Liver (tissue), 8 donors: ENCODE measurements at regions not wholly inside any gene's neighbourhood (a gene's known extent, or its start where the extent isn't known, plus 50 kb on each side); places are given as distances from the start of the nearest gene placed in this dataset.
"Not testable (repeated sequence)": the region's sequence is repeated elsewhere in the genome, so short reads cannot be mapped to it uniquely, and the experiment has no call there.

Experiments used
- DNase-seq: peaks from one replicate; pipeline ENCODE4 v3.0.0-alpha.2; 2017; ENCODE audit warnings: low spot score
- H3K27ac ChIP-seq, 2 donors: one replicate each; pipeline ENCODE4 v1.7.0; 2013; ENCODE audit warnings: inconsistent platforms in 2 of 2, low read length in 2 of 2, control low read depth in 1 of 2, low read depth in 1 of 2, mild to moderate bottlenecking in 1 of 2
- H3K27me3 ChIP-seq, 4 donors: one replicate each; pipeline versions ENCODE4 v1.6.1 to v1.7.0; 2013; ENCODE audit warnings: low read length in 3 of 4, inconsistent platforms in 1 of 4, mild to moderate bottlenecking in 1 of 4, moderate library complexity in 1 of 4; ENCODE audit not compliant: control insufficient read depth in 4 of 4, insufficient read depth in 4 of 4
- H3K36me3 ChIP-seq, 4 donors: one replicate each; pipeline versions ENCODE4 v1.6.1 to v1.7.0; 2013; ENCODE audit warnings: low read length in 3 of 4, mild to moderate bottlenecking in 3 of 4, low read depth in 1 of 4, moderate library complexity in 1 of 4; ENCODE audit not compliant: control insufficient read depth in 4 of 4, insufficient read depth in 3 of 4
- H3K4me1 ChIP-seq, 4 donors: one replicate each; pipeline versions ENCODE4 v1.6.1 to v1.7.0; 2013; ENCODE audit warnings: low read length in 3 of 4, mild to moderate bottlenecking in 3 of 4, moderate library complexity in 1 of 4; ENCODE audit not compliant: control insufficient read depth in 4 of 4, insufficient read depth in 4 of 4
- H3K4me3 ChIP-seq, 3 donors: one replicate each; pipeline versions ENCODE4 v1.6.1 to v1.7.0; 2013; ENCODE audit warnings: low read length in 3 of 3, control low read depth in 1 of 3, low read depth in 1 of 3, mild to moderate bottlenecking in 1 of 3
- H3K9ac ChIP-seq, 2 donors: one replicate each; pipeline ENCODE4 v1.7.0; 2013; ENCODE audit warnings: low read length in 2 of 2, mild to moderate bottlenecking in 2 of 2, moderate library complexity in 2 of 2, control low read depth in 1 of 2, low read depth in 1 of 2
- H3K9me3 ChIP-seq, 4 donors: one replicate each; pipeline versions ENCODE4 v1.6.1 to v1.7.0; 2013; ENCODE audit warnings: low read length in 3 of 4; ENCODE audit not compliant: control insufficient read depth in 4 of 4
- ATF3 ChIP-seq: IDR thresholded peaks from 2 replicates; pipeline ENCODE4 v1.6.1; 2016; ENCODE audit warnings: antibody characterized with exemption
- CTCF ChIP-seq: fragments of 150-350 bp; IDR thresholded peaks from 2 replicates; pipeline ENCODE4 v1.5.1; 2017; ENCODE audit warnings: improper control_type of control experiment, low read depth, low read length; ENCODE audit not compliant: missing input control
- EGR1 ChIP-seq, 2 donors: IDR thresholded peaks; 2 replicates each; pipeline ENCODE4 v1.6.1; 2016 to 2018; ENCODE audit warnings: antibody characterized with exemption in 2 of 2, low read depth in 2 of 2
- FOXA1 ChIP-seq: IDR thresholded peaks from 2 replicates; pipeline ENCODE4 v1.6.1; 2016; ENCODE audit warnings: antibody characterized with exemption
- FOXA2 ChIP-seq: IDR thresholded peaks from 2 replicates; pipeline ENCODE4 v1.6.1; 2016; ENCODE audit warnings: antibody characterized with exemption
- GABPA ChIP-seq, 2 donors: IDR thresholded peaks in 1 of 2; conservative IDR thresholded peaks in 1 of 2; 2 replicates each; pipeline ENCODE4 v1.6.1; 2016; ENCODE audit warnings: antibody characterized with exemption in 2 of 2, mild to moderate bottlenecking in 1 of 2, moderate library complexity in 1 of 2
- HNF4A ChIP-seq, 2 donors: conservative IDR thresholded peaks; 2 replicates each; pipeline ENCODE4 v1.6.1; 2016; ENCODE audit warnings: antibody characterized with exemption in 2 of 2, mild to moderate bottlenecking in 2 of 2
- HNF4G ChIP-seq: IDR thresholded peaks from 2 replicates; pipeline ENCODE4 v1.6.1; 2016; ENCODE audit warnings: antibody characterized with exemption
- JUND ChIP-seq, 2 donors: IDR thresholded peaks; 2 replicates each; pipeline ENCODE4 v1.6.1; 2016; ENCODE audit warnings: antibody characterized with exemption in 2 of 2
- NR2F2 ChIP-seq: IDR thresholded peaks from 2 replicates; pipeline ENCODE4 v1.6.1; 2016; ENCODE audit warnings: antibody characterized with exemption
- RAD21 ChIP-seq, 2 donors: IDR thresholded peaks; 2 replicates each; pipeline ENCODE4 v1.6.1; 2016; ENCODE audit warnings: antibody characterized with exemption in 2 of 2, mild to moderate bottlenecking in 2 of 2
- RXRA ChIP-seq, 2 donors: IDR thresholded peaks; 2 replicates each; pipeline ENCODE4 v1.6.1; 2017 to 2018; ENCODE audit warnings: antibody characterized with exemption in 2 of 2, mild to moderate bottlenecking in 1 of 2
- TAF1 ChIP-seq: conservative IDR thresholded peaks from 2 replicates; pipeline ENCODE4 v1.6.1; 2016; ENCODE audit warnings: antibody characterized with exemption, mild to moderate bottlenecking
- ZBTB33 ChIP-seq: IDR thresholded peaks from 2 replicates; pipeline ENCODE4 v1.6.1; 2016; ENCODE audit warnings: antibody characterized with exemption
- WGBS: extraction: QIAGEN DNeasy Blood & Tissue Kit; methylation state at CpG from one replicate; pipeline ENCODE4 v1.1.7; 2013; 5-methylcytosine and 5-hydroxymethylcytosine counted together
- TF ChIP-seq, protein P1 (sequence below): IDR thresholded peaks from 2 replicates; pipeline ENCODE4 v1.6.1; 2016; ENCODE audit warnings: antibody characterized with exemption
- TF ChIP-seq, protein P2 (sequence below): IDR thresholded peaks from 2 replicates; pipeline ENCODE4 v1.6.1; 2016; ENCODE audit warnings: antibody characterized with exemption, mild to moderate bottlenecking
- donor health status: healthy.
- donor health status: healthy.
- donor health status: healthy.
- donor health status: healthy.
- donor health status: healthy.

GRCh38 chr13:60244381-60244780, 80.7 kb upstream of the DIAPH3 start:
- H3K27ac ChIP-seq = no peak overlapping the region
- TF ChIP-seq, protein P1, sequence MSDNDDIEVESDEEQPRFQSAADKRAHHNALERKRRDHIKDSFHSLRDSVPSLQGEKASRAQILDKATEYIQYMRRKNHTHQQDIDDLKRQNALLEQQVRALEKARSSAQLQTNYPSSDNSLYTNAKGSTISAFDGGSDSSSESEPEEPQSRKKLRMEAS = no peak
- TF ChIP-seq ZBTB33 = no peak
- TF ChIP-seq RXRA (IDR thresholded peaks at IDR 0.05) = no peak
- TF ChIP-seq HNF4A (conservative IDR thresholded peaks at IDR 0.05) = no peak
- no peak for TF ChIP-seq HNF4G
- TF ChIP-seq JUND (IDR thresholded peaks at IDR 0.05) = no peak
- no peak for TF ChIP-seq EGR1 (IDR thresholded peaks at IDR 0.05; ENCODE audit: low read depth in 2 of 2)
- no peak for TF ChIP-seq GABPA (IDR thresholded peaks at IDR 0.05 in 1 of 2, conservative IDR thresholded peaks at IDR 0.05 in 1 of 2)
- no peak for TF ChIP-seq FOXA2
- TF ChIP-seq, protein P2, sequence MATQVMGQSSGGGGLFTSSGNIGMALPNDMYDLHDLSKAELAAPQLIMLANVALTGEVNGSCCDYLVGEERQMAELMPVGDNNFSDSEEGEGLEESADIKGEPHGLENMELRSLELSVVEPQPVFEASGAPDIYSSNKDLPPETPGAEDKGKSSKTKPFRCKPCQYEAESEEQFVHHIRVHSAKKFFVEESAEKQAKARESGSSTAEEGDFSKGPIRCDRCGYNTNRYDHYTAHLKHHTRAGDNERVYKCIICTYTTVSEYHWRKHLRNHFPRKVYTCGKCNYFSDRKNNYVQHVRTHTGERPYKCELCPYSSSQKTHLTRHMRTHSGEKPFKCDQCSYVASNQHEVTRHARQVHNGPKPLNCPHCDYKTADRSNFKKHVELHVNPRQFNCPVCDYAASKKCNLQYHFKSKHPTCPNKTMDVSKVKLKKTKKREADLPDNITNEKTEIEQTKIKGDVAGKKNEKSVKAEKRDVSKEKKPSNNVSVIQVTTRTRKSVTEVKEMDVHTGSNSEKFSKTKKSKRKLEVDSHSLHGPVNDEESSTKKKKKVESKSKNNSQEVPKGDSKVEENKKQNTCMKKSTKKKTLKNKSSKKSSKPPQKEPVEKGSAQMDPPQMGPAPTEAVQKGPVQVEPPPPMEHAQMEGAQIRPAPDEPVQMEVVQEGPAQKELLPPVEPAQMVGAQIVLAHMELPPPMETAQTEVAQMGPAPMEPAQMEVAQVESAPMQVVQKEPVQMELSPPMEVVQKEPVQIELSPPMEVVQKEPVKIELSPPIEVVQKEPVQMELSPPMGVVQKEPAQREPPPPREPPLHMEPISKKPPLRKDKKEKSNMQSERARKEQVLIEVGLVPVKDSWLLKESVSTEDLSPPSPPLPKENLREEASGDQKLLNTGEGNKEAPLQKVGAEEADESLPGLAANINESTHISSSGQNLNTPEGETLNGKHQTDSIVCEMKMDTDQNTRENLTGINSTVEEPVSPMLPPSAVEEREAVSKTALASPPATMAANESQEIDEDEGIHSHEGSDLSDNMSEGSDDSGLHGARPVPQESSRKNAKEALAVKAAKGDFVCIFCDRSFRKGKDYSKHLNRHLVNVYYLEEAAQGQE = no peak
- TF ChIP-seq ATF3 = no peak
- TF ChIP-seq RAD21 (IDR thresholded peaks at IDR 0.05) = no peak
- no peak for TF ChIP-seq CTCF
- no peak for TF ChIP-seq NR2F2
- no peak for TF ChIP-seq TAF1
- TF ChIP-seq FOXA1 = no peak
- H3K9ac ChIP-seq = no peak overlapping the region
- no peaks in the 10 kb centered on the region for H3K36me3 ChIP-seq
- no peaks in the 10 kb centered on the region for H3K9me3 ChIP-seq
- no peak overlapping the region for H3K4me3 ChIP-seq
- H3K27me3 ChIP-seq = peaks cover 0 to 3% (median 1%) of the 10 kb centered on the region in 4 donors
- 54% methylated on average over 1 of the region's 1 CpG for WGBS
- no peaks in the 10 kb centered on the region for H3K4me1 ChIP-seq
- DNase-seq = no peak

GRCh38 chr13:60251419-60251818, 87.7 kb upstream of the DIAPH3 start:
- H3K4me1 ChIP-seq, H3K4me3 ChIP-seq, DNase-seq, H3K27me3 ChIP-seq, H3K9me3 ChIP-seq, H3K36me3 ChIP-seq, H3K9ac ChIP-seq, H3K27ac ChIP-seq: not testable (repeated sequence)
- WGBS = 89% methylated on average over 10 of the region's 10 CpGs
